ENCODE measurements at regions not wholly inside any gene's neighbourhood (a gene's known extent, or its start where the extent isn't known, plus 50 kb on each side); places are given as distances from the start of the nearest gene placed in this dataset.

- no peak for DNase-seq
These were observed 187.5 kb downstream of the AHR start for GRCh38 chr7:17485904-17486303.

DNA sequence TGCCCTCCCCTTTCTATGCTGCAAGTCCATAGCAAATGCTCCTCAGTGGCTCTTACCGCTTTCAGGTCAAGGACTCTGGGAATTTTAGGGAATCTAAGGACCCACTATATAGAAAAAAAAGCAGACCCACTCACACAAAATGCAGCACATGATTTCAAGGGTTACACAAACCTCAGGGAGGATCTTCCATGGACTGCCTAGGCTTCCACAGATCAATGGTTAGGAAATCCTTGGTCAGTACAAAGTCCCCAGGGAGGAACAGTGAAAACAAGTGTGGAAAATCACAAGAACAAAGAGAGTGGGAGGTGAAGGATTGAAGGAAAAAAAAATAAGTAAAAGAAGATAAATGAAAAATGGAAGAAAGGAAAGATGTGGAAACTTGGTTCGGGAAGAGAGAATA lies 188.4 kb downstream of the AHR start:
- DNase-seq, result no peak

- DNase-seq, result no peak
These were observed 188.9 kb downstream of the AHR start for GRCh38 chr7:17487343-17487742.

- DNase-seq, result no peak
These were observed 190.4 kb downstream of the AHR start for GRCh38 chr7:17488829-17489228.

- DNase-seq, result no peak
These were observed 191.5 kb downstream of the AHR start for GRCh38 chr7:17489961-17490360.

DNA sequence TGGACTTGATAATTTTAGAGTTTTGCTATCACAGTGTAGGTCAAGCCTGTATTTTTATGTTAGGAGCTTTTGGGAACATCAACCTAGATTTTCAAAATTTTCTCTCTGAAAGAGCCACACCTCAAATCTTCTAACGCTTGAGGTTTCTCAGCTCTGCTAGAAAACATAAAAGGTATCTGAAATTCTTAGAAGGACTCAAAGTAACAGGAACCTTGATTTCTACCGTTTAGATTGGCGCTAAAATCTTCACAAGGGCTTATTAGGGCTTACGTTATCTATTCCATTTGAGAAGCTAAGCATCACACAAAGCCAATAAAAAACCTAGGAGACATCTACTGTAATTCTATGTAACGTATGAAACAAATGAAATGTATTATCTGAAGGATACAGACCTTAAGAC lies 192.4 kb downstream of the AHR start:
- DNase-seq, result no peak

DNA sequence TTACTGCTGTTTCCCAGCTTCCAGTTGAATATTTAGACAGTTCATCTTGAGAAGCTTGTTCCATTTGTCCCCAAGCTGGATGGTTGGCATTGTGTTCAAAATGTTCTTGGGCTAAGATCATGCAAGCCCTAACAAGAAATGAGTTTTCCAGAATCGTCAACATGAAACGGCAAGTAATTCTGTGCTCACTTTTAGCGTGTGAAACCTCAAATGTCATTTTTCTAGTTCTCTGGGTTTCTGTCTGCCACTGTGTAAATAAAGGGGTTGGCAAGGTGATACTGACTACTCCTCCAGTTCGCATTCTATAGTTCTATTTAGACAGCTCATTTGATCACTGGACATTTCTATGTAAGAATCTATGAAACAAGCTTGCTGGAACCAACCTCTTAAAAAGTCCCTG lies 194.0 kb downstream of the AHR start:
- DNase-seq, result no peak

DNA sequence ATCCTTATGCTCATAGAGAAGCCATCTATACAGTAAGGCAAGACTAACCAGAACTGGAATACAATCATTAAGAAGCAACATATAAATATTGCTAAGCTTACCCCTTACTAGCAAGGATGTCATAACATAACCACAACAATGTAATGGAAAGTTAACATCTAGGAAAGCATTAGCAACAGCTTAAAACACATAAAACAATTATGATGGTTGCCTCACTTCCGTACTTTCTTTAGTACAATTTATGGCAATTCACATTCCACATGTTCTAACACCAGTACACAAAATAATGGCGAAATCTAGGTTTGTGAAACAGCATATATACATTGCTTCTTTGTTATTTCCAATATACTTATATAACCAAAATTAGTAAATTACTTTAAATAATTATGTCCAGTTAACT lies 195.0 kb downstream of the AHR start:
- no peak for DNase-seq

DNA sequence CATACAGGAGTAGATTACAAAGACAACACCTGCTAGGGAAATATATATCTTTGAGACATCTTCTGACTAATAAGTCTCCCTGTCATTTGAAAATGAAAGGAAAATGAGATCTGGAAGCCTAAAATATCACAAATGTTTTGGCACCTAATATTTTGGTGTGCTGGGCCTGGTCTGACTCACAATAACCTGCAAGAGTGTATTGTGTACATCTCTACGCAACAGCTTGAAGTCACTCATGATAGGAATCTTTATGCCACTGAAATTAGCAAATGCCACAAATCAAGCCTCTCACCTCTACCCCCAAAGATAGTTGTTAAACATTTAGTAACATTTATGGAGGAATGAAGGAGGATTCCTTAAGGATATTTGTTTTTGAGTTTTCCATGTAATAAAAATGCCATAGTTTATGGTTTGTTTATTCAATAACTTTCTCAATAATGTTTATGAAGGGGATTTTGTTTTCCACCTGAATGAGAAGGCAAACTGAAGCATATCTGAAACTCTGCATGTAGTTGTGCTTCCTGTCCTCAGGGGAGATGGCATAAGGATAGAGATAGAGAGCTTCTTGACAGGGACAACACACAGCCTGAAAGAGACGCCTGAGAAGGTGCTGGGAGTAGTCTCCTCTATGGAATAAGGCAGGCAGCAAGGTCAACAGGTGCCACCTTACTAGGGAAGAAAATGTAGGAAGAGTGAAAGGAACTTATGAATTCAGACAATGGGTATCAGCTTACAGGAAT lies 197.4 kb downstream of the AHR start:
- no peak for DNase-seq

DNA sequence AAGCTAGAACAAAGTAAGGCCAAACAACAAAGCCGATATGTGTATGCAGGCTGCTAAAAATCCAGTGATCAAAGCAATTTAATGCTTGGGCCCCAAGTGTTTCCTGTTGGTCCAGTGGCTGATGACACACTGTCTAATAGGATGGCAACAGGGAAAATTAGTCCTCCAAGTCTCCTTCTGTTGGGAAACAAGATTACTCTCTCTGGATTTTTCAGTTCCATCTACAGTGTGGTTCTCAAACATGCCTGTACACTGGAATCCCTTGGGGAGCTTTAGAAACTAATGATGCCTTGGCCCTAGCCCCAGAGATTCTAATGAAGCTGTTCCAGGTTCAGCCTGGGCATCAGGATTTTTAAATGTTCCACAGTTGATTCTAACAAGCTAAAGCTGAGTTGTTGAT lies 198.7 kb downstream of the AHR start:
- no peak for DNase-seq

GRCh38 chr7:17497549-17498167 lies 199.2 kb downstream of the AHR start:
- no peak for DNase-seq

DNA sequence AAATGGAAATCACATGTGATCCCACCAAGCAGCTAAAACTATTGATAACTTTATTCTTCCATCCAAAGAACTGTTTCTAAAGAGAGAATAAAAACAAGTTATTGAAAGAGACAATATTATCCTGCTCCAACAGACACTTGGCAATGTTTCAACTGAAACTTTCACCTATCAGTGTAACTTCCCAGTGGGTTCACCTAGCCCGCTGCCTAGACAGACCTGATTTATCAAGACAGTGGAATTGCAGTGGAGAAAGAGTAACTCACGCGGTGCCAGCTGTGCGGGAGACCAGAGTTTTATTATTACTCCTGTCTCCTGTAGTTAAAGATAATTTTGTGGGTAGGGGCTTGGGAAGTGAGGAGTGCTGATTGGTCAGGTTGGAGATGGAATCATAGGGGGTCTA lies 199.8 kb downstream of the AHR start:
- no peak for DNase-seq

DNA sequence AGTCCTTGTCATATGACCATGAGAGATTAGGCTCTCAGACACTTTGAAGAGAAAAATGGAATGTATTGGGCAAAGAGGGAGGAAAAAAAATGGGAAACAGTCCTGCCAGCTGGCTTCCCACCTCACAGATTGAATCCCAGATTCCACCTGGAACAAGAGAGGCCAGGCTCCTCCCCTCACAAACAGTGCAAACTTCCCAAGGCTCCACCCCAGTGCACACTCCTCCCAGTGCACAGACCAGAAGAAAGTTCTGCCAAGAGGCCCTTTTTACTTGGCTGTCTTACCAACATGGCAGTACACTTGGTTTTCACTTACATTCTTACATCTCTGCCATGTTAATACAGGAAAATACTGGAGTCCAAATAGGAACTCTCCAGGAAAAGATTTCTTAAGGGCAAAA lies 202.3 kb downstream of the AHR start:
- DNase-seq, result no peak

GRCh38 chr7:17501441-17502212 lies 203.2 kb downstream of the AHR start:
- no peak for DNase-seq

- DNase-seq, result no peak
These were observed 204.0 kb downstream of the AHR start for GRCh38 chr7:17502213-17503060.

- no peak for DNase-seq
These were observed 207.6 kb downstream of the AHR start for GRCh38 chr7:17506095-17506494.

GRCh38 chr7:17506596-17506995 lies 208.1 kb downstream of the AHR start:
- DNase-seq, result no peak

GRCh38 chr7:17507717-17508116 lies 209.3 kb downstream of the AHR start:
- no peak for DNase-seq

DNA sequence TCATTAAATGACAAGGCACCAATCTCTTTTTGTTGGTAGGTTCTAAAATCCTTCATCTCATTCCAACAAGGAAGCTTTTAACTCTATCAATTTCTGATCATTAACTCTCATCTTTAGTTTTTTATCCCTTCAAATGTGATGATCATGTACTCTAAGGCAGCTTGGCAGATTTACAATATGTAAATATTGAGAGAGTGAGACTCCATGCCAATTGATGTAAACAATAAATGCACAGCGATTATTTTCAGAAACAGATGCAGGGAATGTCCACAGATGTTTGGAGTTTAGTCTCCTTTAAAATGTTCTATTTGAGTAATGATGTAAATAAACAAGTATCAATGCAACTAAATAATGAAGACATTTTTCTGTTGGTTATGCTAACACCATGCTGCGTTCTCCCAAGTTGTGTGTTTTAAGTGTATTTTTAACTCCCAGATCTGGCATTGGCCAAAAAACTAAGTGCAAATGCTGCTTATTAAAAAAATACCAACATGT lies 213.8 kb downstream of the AHR start:
- no peak for DNase-seq

DNA sequence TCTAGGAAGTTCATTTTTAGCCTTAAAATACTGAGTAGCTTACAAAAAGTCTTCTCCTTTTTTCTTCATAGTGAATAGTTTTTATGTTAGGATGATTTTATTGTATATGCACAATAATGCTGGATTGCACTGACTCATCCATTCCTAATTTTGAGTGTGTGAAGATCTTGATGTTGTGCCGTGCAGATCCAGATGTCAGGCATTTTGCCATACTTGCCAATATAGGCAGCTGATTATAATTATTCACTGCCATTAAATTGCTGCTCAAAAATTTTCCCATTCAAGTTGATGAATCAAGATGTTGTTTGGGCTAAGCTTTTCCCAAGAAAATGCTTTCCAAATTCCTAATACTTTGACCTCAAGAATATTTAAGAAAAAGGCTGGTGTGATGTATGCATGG lies 218.3 kb downstream of the AHR start:
- no peak for DNase-seq

GRCh38 chr7:17520941-17521340 lies 222.5 kb downstream of the AHR start:
- no peak for DNase-seq

- no peak for DNase-seq
These were observed 223.0 kb downstream of the AHR start for GRCh38 chr7:17521437-17521836.
